SK-N-SH (cell line): ENCODE measurements at regions not wholly inside any gene's neighbourhood (a gene's known extent, or its start where the extent isn't known, plus 50 kb on each side); places are given as distances from the start of the nearest gene placed in this dataset.

ENCODE experiments used
- CTCF ChIA-PET: fragments of 300-600, 350-600 bp; formaldehyde crosslinking; extraction: SDS; loops from one replicate; lab custom pipeline; 2021; lab: Yijun Ruan, JAX
- POLR2A ChIA-PET: fragments of 350-600 bp; sonication (Branson Sonifier 250); formaldehyde crosslinking; extraction: SDS; loops from one replicate; lab custom pipeline; 2020; ENCODE audit warnings: antibody characterized with exemption, inconsistent platforms; lab: Yijun Ruan, JAX
- DNase-seq: peaks from one replicate; pipeline ENCODE4 v3.0.0; 2012
- H2AFZ ChIP-seq: fragments of 200-600 bp; sonication (generic); 2 replicates; pipeline ENCODE4 v1.8.1; 2016; ENCODE audit warnings: antibody characterized with exemption, mild to moderate bottlenecking, low read depth
- H3F3A ChIP-seq: fragments of 200-600 bp; sonication (generic); replicated peaks from 2 replicates; pipeline ENCODE3; 2016; ENCODE audit warnings: antibody characterized with exemption, mild to moderate bottlenecking; ENCODE audit not compliant: insufficient read depth
- H3K27ac ChIP-seq, 2 experiments: fragments of 200-500 bp in 1 of 2; fragments of 200-600 bp in 1 of 2; sonication (Bioruptor generic) in 1 of 2; sonication (generic), shearing (Covaris generic) in 1 of 2; 2 replicates each; pipeline versions ENCODE4 v1.5.1 to v1.6.1; 2014 to 2016; ENCODE audit warnings: low read depth in 2 of 2, inconsistent platforms in 1 of 2, low read length in 1 of 2, mild to moderate bottlenecking in 1 of 2, mixed read lengths in 1 of 2
- H3K27me3 ChIP-seq: fragments of 200-600 bp; sonication (generic), shearing (Covaris generic); 2 replicates; pipeline ENCODE4 v1.6.1; 2016; ENCODE audit warnings: mixed run types; ENCODE audit not compliant: insufficient read depth
- H3K36me3 ChIP-seq, 2 experiments: fragments of 200-500 bp in 1 of 2; fragments of 200-600 bp in 1 of 2; sonication (Bioruptor generic) in 1 of 2; sonication (generic) in 1 of 2; replicated peaks in 1 of 2; 2 replicates each; pipeline versions ENCODE3 to v1.5.1; 2014 to 2016; ENCODE audit warnings: low read length in 1 of 2, mild to moderate bottlenecking in 1 of 2; ENCODE audit not compliant: insufficient read depth in 2 of 2, control insufficient read depth in 1 of 2
- H3K4me1 ChIP-seq, 2 experiments: fragments of 200-500 bp in 1 of 2; fragments of 200-600 bp in 1 of 2; sonication (Bioruptor generic) in 1 of 2; sonication (generic), shearing (Covaris generic) in 1 of 2; 2 replicates each; pipeline versions ENCODE4 v1.5.1 to v1.6.1; 2014 to 2016; ENCODE audit warnings: low read depth in 1 of 2, low read length in 1 of 2, mixed run types in 1 of 2; ENCODE audit not compliant: insufficient read depth in 2 of 2, control insufficient read depth in 1 of 2
- H3K4me2 ChIP-seq: fragments of 200-600 bp; sonication (generic), shearing (Covaris generic); 2 replicates; pipeline ENCODE4 v1.6.1; 2017; ENCODE audit warnings: mixed run types
- H3K4me3 ChIP-seq, 2 experiments: fragments of 200-500 bp in 1 of 2; fragments of 200-600 bp in 1 of 2; sonication (Bioruptor generic) in 1 of 2; sonication (generic), shearing (Covaris generic) in 1 of 2; 2 replicates each; pipeline versions ENCODE4 v1.5.1 to v1.8.1; 2014 to 2016; ENCODE audit warnings: low read depth in 2 of 2, inconsistent platforms in 1 of 2, low read length in 1 of 2, mild to moderate bottlenecking in 1 of 2, mixed read lengths in 1 of 2, moderate library complexity in 1 of 2
- H3K79me2 ChIP-seq: fragments of 200-600 bp; sonication (generic); 2 replicates; pipeline ENCODE4 v1.8.1; 2017; ENCODE audit warnings: mild to moderate bottlenecking; ENCODE audit not compliant: insufficient read depth
- H3K9ac ChIP-seq: fragments of 200-600 bp; sonication (generic); 2 replicates; pipeline ENCODE4 v1.6.1; 2017; ENCODE audit warnings: mixed run types
- H3K9me2 ChIP-seq: fragments of 200-600 bp; sonication (generic); 2 replicates; pipeline ENCODE4 v1.6.1; 2017; ENCODE audit warnings: mixed run types
- H3K9me3 ChIP-seq: fragments of 200-600 bp; sonication (generic); 2 replicates; pipeline ENCODE4 v1.6.1; 2017; ENCODE audit warnings: mixed run types, mild to moderate bottlenecking, moderate library complexity
- H4K20me1 ChIP-seq: fragments of 200-600 bp; sonication (generic); 2 replicates; pipeline ENCODE4 v1.6.1; 2017; ENCODE audit warnings: mild to moderate bottlenecking, mixed run types; ENCODE audit not compliant: insufficient read depth
- ELF1 ChIP-seq: IDR thresholded peaks from 2 replicates; pipeline ENCODE4 v1.4.0; 2012
- FOSL2 ChIP-seq: IDR thresholded peaks from 2 replicates; pipeline ENCODE4 v1.4.0; 2012; ENCODE audit warnings: low read depth, mild to moderate bottlenecking, moderate library complexity, borderline replicate concordance
- MXI1 ChIP-seq: IDR thresholded peaks from 2 replicates; pipeline ENCODE4 v1.6.1; 2012; ENCODE audit warnings: mild to moderate bottlenecking, low read depth, low read length, improper control_type of control experiment
- NRF1 ChIP-seq: IDR thresholded peaks from 2 replicates; pipeline ENCODE4 v1.6.1; 2012; ENCODE audit warnings: low read depth, mild to moderate bottlenecking, low read length
- POLR2AphosphoS5 ChIP-seq: IDR thresholded peaks from 2 replicates; pipeline ENCODE4 v1.6.1; 2012; ENCODE audit warnings: low read depth, low read length
- RFX5 ChIP-seq: IDR thresholded peaks from 2 replicates; pipeline ENCODE4 v1.6.1; 2012; ENCODE audit warnings: mild to moderate bottlenecking, improper control_type of control experiment, low read length
- SMC3 ChIP-seq: IDR thresholded peaks from 2 replicates; pipeline ENCODE4 v1.6.1; 2012; ENCODE audit warnings: low read depth, low read length, improper control_type of control experiment
- TCF12 ChIP-seq: IDR thresholded peaks from 2 replicates; pipeline ENCODE4 v1.4.0; 2012
- YY1 ChIP-seq: IDR thresholded peaks from 2 replicates; pipeline ENCODE4 v1.4.0; 2012; ENCODE audit warnings: low read depth, mild to moderate bottlenecking
- WGBS: methylation state at CpG from one replicate; pipeline ENCODE4 v1.1.6; 2017; ENCODE audit warnings: low lambda C conversion rate; 5-methylcytosine and 5-hydroxymethylcytosine counted together
- TF ChIP-seq, protein P1 (sequence below): fragments of 150-350 bp; IDR thresholded peaks from 2 replicates; pipeline ENCODE4 v1.6.1; 2016; ENCODE audit warnings: mild to moderate bottlenecking, low read depth, low read length
- TF ChIP-seq, protein P2 (sequence below): fragments of 150-350 bp; IDR thresholded peaks from 2 replicates; pipeline ENCODE4 v1.6.1; 2017; ENCODE audit warnings: antibody characterized with exemption, low read length, low read depth, borderline replicate concordance
- TF ChIP-seq, protein P3 (sequence below): IDR thresholded peaks from 2 replicates; pipeline ENCODE4; 2012

DNA sequence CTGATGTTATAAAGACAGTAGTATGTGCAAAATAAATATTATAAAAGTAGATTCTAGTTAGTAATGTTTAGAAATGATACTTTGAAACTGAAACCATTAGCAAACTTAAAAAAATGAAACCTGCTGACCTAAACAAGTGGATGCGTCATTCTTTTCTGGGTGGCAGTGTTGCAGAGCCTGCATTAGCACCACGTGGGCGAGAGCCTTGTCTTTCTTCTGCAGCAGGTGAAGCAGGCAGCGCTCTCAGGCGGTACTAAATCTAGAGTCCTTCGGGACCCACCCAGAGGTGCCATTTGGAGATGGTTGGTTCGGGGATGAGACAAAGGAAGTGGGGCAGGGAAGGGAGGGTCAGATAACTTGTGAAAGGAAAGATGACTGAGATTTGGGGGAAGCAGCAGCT lies 759.1 kb upstream of the IGFBP3 start:
- Histone ChIP-seq H3K9me2 (no peaks in the 10 kb centered on the region), H3K79me2 (no peaks in the 10 kb centered on the region), H3K27ac (no peak overlapping the region), H3K9me3 (no peaks in the 10 kb centered on the region), H3K36me3 (no peaks in the 10 kb centered on the region), H3K4me2 (no peak overlapping the region), H3K4me1 (no peaks in the 10 kb centered on the region), H3K27me3 (no peaks in the 10 kb centered on the region), H3K9ac (no peak overlapping the region), H4K20me1 (no peaks in the 10 kb centered on the region), H3K4me3 (no peak overlapping the region), H2AFZ (no peak overlapping the region), H3F3A (peaks cover 4% of the 10 kb centered on the region)
- DNase-seq: no peak
- 79% methylated on average over 7 of the region's 7 CpGs for WGBS
- POLR2A ChIA-PET: no interaction called here
- TF ChIP-seq MXI1 (no peak), NRF1 (no peak), RFX5 (no peak), SMC3 (no peak), ELF1 (no peak)
- TF ChIP-seq, protein P1, sequence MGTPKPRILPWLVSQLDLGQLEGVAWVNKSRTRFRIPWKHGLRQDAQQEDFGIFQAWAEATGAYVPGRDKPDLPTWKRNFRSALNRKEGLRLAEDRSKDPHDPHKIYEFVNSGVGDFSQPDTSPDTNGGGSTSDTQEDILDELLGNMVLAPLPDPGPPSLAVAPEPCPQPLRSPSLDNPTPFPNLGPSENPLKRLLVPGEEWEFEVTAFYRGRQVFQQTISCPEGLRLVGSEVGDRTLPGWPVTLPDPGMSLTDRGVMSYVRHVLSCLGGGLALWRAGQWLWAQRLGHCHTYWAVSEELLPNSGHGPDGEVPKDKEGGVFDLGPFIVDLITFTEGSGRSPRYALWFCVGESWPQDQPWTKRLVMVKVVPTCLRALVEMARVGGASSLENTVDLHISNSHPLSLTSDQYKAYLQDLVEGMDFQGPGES: no peak
- TF ChIP-seq, protein P2, sequence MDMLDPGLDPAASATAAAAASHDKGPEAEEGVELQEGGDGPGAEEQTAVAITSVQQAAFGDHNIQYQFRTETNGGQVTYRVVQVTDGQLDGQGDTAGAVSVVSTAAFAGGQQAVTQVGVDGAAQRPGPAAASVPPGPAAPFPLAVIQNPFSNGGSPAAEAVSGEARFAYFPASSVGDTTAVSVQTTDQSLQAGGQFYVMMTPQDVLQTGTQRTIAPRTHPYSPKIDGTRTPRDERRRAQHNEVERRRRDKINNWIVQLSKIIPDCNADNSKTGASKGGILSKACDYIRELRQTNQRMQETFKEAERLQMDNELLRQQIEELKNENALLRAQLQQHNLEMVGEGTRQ: no peak
- TF ChIP-seq, protein P3, sequence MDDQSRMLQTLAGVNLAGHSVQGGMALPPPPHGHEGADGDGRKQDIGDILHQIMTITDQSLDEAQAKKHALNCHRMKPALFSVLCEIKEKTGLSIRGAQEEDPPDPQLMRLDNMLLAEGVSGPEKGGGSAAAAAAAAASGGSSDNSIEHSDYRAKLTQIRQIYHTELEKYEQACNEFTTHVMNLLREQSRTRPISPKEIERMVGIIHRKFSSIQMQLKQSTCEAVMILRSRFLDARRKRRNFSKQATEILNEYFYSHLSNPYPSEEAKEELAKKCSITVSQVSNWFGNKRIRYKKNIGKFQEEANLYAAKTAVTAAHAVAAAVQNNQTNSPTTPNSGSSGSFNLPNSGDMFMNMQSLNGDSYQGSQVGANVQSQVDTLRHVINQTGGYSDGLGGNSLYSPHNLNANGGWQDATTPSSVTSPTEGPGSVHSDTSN: no peak
- CTCF ChIA-PET: interaction anchor here (0.7 kb wide), 1 partner anchor 21 kb away, joined by 3 read pairs; no protein-coding TSS in a partner anchor

DNA sequence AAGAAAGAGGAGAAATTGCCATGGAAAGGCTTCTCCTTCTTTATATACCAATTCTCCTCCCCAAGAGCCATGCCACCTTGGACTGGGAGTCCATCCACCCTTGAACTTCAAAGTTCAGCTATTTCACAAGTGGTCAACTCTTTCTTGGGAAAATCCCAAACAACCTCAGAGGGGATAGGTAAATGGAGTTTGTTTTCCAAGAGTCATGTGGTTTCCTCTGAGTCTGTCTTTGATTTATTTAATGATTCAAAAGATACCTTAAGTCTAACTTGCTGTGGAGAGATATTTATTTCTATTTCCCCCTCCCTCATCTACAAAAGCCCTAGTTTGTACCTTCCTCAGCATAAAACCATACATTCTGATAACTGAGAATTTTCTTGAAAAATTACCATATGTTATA lies 758.6 kb upstream of the IGFBP3 start:
- H3K27me3 ChIP-seq: no peaks in the 10 kb centered on the region
- DNase-seq: no peak
- H3K4me2 ChIP-seq: no peak overlapping the region
- no peak overlapping the region for H3K27ac ChIP-seq
- H3F3A ChIP-seq: peaks cover 4% of the 10 kb centered on the region
- TF ChIP-seq FOSL2 (no peak), POLR2AphosphoS5 (no peak), TCF12 (no peak), YY1 (no peak), SMC3 (no peak)
- TF ChIP-seq, all 33 proteins: peak for 0
- CTCF ChIA-PET: interaction anchor here (0.8 kb wide), 1 partner anchor 9 kb away, joined by 3 read pairs; no protein-coding TSS in a partner anchor
- H4K20me1 ChIP-seq: no peaks in the 10 kb centered on the region
- H3K4me1 ChIP-seq: no peaks in the 10 kb centered on the region
- H3K9me3 ChIP-seq: no peaks in the 10 kb centered on the region
- POLR2A ChIA-PET: no interaction called here
- no peak overlapping the region for H3K9ac ChIP-seq
- H2AFZ ChIP-seq: no peak overlapping the region
- H3K79me2 ChIP-seq: no peaks in the 10 kb centered on the region
- H3K36me3 ChIP-seq: no peaks in the 10 kb centered on the region
- no peak overlapping the region for H3K4me3 ChIP-seq
- H3K9me2 ChIP-seq: no peaks in the 10 kb centered on the region
